ENCODE measurements at regions not wholly inside any gene's neighbourhood (a gene's known extent, or its start where the extent isn't known, plus 50 kb on each side); places are given as distances from the start of the nearest gene placed in this dataset.

DNA sequence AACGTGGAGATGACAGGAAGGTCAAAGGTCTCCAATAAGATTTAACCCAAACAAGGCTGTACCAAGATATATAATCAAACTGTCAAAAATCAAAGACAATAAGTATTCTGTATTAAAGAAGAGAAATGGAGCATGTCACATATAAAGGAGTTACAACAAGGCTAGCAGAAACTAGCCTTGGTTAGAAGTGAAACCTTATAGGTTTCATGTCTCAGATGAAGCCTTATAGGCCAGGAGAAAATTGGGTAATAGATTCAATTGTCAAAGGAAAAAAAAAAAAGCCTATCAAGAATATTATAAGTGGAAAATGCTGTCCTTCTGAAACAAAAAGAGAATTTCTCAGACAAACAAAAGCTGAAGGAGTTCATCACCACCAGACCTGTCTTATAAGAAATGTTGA, 419.4 kb downstream of the CDH11 start:
- no peaks in the 10 kb centered on the region for H3K9me2 ChIP-seq (replicated peaks; ENCODE audit: insufficient read depth)
- H3K4me2 ChIP-seq = no peak overlapping the region
- no peaks in the 10 kb centered on the region for H3K27me3 ChIP-seq
- H3K79me2 ChIP-seq = no peaks in the 10 kb centered on the region
- no peaks in the 10 kb centered on the region for H3K9me3 ChIP-seq (ENCODE audit: low read depth)
- no peak overlapping the region for H2AFZ ChIP-seq
- no peak overlapping the region for H3K27ac ChIP-seq
- no peak overlapping the region for H3K4me3 ChIP-seq
- WGBS (ENCODE audit: low lambda C conversion rate, missing lambda C conversion rate) = 53% methylated on average over 1 of the region's 1 CpG
- no peaks in the 10 kb centered on the region for H4K20me1 ChIP-seq (ENCODE audit: insufficient read depth, poor library complexity, severe bottlenecking)
- no peak for DNase-seq (ENCODE audit: low spot score)
- H3K4me1 ChIP-seq (ENCODE audit: insufficient read depth) = peaks cover 6% of the 10 kb centered on the region
- no peak for TF ChIP-seq EZH2phosphoT487 (IDR thresholded peaks at IDR 0.05; ENCODE audit: low read depth, severe bottlenecking, unreplicated experiment)
- TF ChIP-seq, protein P1, sequence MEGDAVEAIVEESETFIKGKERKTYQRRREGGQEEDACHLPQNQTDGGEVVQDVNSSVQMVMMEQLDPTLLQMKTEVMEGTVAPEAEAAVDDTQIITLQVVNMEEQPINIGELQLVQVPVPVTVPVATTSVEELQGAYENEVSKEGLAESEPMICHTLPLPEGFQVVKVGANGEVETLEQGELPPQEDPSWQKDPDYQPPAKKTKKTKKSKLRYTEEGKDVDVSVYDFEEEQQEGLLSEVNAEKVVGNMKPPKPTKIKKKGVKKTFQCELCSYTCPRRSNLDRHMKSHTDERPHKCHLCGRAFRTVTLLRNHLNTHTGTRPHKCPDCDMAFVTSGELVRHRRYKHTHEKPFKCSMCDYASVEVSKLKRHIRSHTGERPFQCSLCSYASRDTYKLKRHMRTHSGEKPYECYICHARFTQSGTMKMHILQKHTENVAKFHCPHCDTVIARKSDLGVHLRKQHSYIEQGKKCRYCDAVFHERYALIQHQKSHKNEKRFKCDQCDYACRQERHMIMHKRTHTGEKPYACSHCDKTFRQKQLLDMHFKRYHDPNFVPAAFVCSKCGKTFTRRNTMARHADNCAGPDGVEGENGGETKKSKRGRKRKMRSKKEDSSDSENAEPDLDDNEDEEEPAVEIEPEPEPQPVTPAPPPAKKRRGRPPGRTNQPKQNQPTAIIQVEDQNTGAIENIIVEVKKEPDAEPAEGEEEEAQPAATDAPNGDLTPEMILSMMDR (IDR thresholded peaks at IDR 0.05; ENCODE audit: poor library complexity) = no peak
- TF ChIP-seq EZH2 (IDR thresholded peaks at IDR 0.05; ENCODE audit: borderline replicate concordance) = no peak
- no peaks in the 10 kb centered on the region for H3K36me3 ChIP-seq (replicated peaks; ENCODE audit: insufficient read depth, low read depth)

DNA sequence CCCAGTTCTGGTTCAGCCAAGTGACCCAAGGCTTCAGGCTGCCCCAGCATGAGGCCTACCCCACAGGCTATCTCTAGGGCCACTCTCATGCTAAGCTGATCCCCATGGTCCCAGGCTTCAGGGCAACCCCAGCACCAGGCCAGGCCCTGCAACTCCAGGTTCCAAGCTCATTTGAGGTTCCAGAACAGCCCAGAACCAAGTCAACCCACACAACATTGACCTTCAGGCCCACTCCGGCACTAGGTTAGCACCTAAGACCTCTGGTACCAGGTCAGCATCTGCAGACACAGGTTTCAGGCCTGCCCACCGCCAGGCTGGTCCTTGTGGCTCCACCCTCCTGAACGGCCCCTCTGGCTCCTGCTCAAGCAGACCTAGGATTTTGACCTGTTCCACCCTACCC, 421.2 kb downstream of the CDH11 start:
- no peaks in the 10 kb centered on the region for H3K9me2 ChIP-seq (replicated peaks; ENCODE audit: insufficient read depth)
- no peaks in the 10 kb centered on the region for H3K36me3 ChIP-seq (replicated peaks; ENCODE audit: insufficient read depth, low read depth)
- H3K27me3 ChIP-seq = no peaks in the 10 kb centered on the region
- no peak overlapping the region for H3K4me2 ChIP-seq
- TF ChIP-seq, protein P1 (IDR thresholded peaks at IDR 0.05; ENCODE audit: poor library complexity) = no peak
- TF ChIP-seq EZH2 (IDR thresholded peaks at IDR 0.05; ENCODE audit: borderline replicate concordance) (no peak), EZH2phosphoT487 (IDR thresholded peaks at IDR 0.05; ENCODE audit: low read depth, severe bottlenecking, unreplicated experiment) (no peak)
- H3K4me3 ChIP-seq = no peak overlapping the region
- DNase-seq (ENCODE audit: low spot score) = no peak
- no peak overlapping the region for H2AFZ ChIP-seq
- H4K20me1 ChIP-seq (ENCODE audit: insufficient read depth, poor library complexity, severe bottlenecking) = no peaks in the 10 kb centered on the region
- H3K27ac ChIP-seq = no peak overlapping the region
- H3K79me2 ChIP-seq = no peaks in the 10 kb centered on the region
- WGBS (ENCODE audit: low lambda C conversion rate, missing lambda C conversion rate) = 100% methylated on average over 3 of the region's 3 CpGs
- no peaks in the 10 kb centered on the region for H3K9me3 ChIP-seq (ENCODE audit: low read depth)
- H3K4me1 ChIP-seq (ENCODE audit: insufficient read depth) = peaks cover 2% of the 10 kb centered on the region

DNA sequence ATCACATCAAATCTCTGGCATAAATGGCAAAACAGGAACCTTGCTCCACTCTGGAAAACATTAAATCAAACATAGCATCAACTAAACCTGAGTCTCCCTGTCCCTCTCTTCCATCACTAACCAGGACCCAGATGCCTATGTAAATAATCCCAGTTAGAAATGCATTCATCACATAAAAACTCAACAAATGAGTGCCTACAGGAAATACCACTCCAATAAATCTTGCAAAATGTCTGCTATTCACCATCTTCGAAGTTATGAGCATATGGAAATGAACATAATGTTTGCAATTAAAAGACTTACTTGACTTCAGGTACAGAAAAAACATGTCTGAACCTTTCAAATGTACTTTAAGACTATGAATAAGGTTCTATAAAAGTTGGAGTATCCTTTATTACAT, 425.0 kb downstream of the CDH11 start:
- Histone ChIP-seq H3K9me3 (ENCODE audit: low read depth) (no peaks in the 10 kb centered on the region), H3K27me3 (no peaks in the 10 kb centered on the region), H3K9me2 (replicated peaks; ENCODE audit: insufficient read depth) (no peaks in the 10 kb centered on the region), H3K4me1 (ENCODE audit: insufficient read depth) (no peaks in the 10 kb centered on the region), H3K36me3 (replicated peaks; ENCODE audit: insufficient read depth, low read depth) (no peaks in the 10 kb centered on the region), H2AFZ (no peak overlapping the region), H3K79me2 (no peaks in the 10 kb centered on the region), H3K4me3 (no peak overlapping the region), H3K27ac (no peak overlapping the region), H4K20me1 (ENCODE audit: insufficient read depth, poor library complexity, severe bottlenecking) (no peaks in the 10 kb centered on the region), H3K4me2 (no peak overlapping the region)
- 44% methylated on average over 1 of the region's 1 CpG for WGBS (ENCODE audit: low lambda C conversion rate, missing lambda C conversion rate)
- DNase-seq (ENCODE audit: low spot score) = no peak
- TF ChIP-seq EZH2 (IDR thresholded peaks at IDR 0.05; ENCODE audit: borderline replicate concordance) (no peak), EZH2phosphoT487 (IDR thresholded peaks at IDR 0.05; ENCODE audit: low read depth, severe bottlenecking, unreplicated experiment) (no peak)
- TF ChIP-seq, protein P1 (IDR thresholded peaks at IDR 0.05; ENCODE audit: poor library complexity) = no peak

DNA sequence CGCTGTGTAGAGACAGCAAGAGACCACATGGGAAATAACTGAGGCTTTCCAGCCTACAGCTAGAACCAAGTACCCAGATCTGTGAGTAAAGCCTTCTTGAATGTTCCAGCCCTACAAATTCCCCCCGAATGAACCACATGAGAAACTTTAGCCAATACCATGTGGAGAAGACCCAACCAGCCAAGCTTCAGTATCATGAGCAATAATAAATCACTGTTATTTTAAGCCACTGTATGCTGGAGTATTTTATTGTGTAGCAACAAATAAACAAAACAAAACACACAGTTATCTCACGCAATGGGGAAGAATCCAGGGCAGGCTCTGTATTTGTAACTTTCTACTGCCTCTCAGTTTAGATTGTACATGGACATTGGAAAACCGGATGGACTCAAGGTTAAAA, 426.2 kb downstream of the CDH11 start:
- Histone ChIP-seq H2AFZ (no peak overlapping the region), H3K9me2 (replicated peaks; ENCODE audit: insufficient read depth) (no peaks in the 10 kb centered on the region), H3K9me3 (ENCODE audit: low read depth) (no peaks in the 10 kb centered on the region), H3K36me3 (replicated peaks; ENCODE audit: insufficient read depth, low read depth) (no peaks in the 10 kb centered on the region), H3K4me2 (no peak overlapping the region), H4K20me1 (ENCODE audit: insufficient read depth, poor library complexity, severe bottlenecking) (no peaks in the 10 kb centered on the region), H3K27ac (no peak overlapping the region), H3K27me3 (no peaks in the 10 kb centered on the region), H3K4me1 (ENCODE audit: insufficient read depth) (no peaks in the 10 kb centered on the region), H3K4me3 (no peak overlapping the region), H3K79me2 (no peaks in the 10 kb centered on the region)
- peak; percentile 8 for DNase-seq (ENCODE audit: low spot score)
- 87% methylated on average over 4 of the region's 4 CpGs for WGBS (ENCODE audit: low lambda C conversion rate, missing lambda C conversion rate)
- no peak for TF ChIP-seq EZH2phosphoT487 (IDR thresholded peaks at IDR 0.05; ENCODE audit: low read depth, severe bottlenecking, unreplicated experiment)
- TF ChIP-seq EZH2 (IDR thresholded peaks at IDR 0.05; ENCODE audit: borderline replicate concordance) = no peak
- TF ChIP-seq, protein P1 (IDR thresholded peaks at IDR 0.05; ENCODE audit: poor library complexity) = no peak
